Panc1 (cell line): ENCODE measurements at regions not wholly inside any gene's neighbourhood (a gene's known extent, or its start where the extent isn't known, plus 50 kb on each side); places are given as distances from the start of the nearest gene placed in this dataset.

Source experiments
- ATAC-seq: fragments of 200-7000 bp; cut with Tn5 transposase; 2 replicates; pipeline ENCODE4 v1.9.1; 2020; ENCODE audit warnings: mild to moderate bottlenecking, moderate library complexity
- BruUV-seq: library from RNA; stranded (reverse); fragments of 400-500 nt; replicated peaks from 2 replicates; lab custom pipeline; 2021; lab: Mats Ljungman, UMichigan
- CTCF ChIA-PET: fragments of 300-600 bp; sonication (Branson Sonifier 250); formaldehyde crosslinking; loops from one replicate; lab custom pipeline; 2022; ENCODE audit warnings: antibody characterized with exemption; lab: Charles Lee
- POLR2A ChIA-PET: fragments of 300-600 bp; sonication (Branson Sonifier 250); formaldehyde crosslinking; loops from one replicate; lab custom pipeline; 2022; ENCODE audit warnings: antibody characterized with exemption; lab: Charles Lee
- DNase-seq: peaks from one replicate; pipeline ENCODE4 v3.0.0-alpha.2; 2010; ENCODE audit warnings: low read depth, low spot score
- H3K27ac ChIP-seq: 2 replicates; pipeline ENCODE4 v1.5.1; 2011; ENCODE audit warnings: mild to moderate bottlenecking, low read length, inconsistent platforms
- H3K27me3 ChIP-seq: fragments of 200-500 bp; sonication (Bioruptor generic); 2 replicates; pipeline ENCODE4 v1.6.0; 2014; ENCODE audit warnings: low read length, inconsistent platforms; ENCODE audit not compliant: control insufficient read depth, insufficient read depth
- H3K36me3 ChIP-seq: fragments of 200-500 bp; sonication (Bioruptor generic); 2 replicates; pipeline ENCODE4 v1.5.1; 2014; ENCODE audit warnings: inconsistent platforms, mild to moderate bottlenecking, low read length, moderate library complexity; ENCODE audit not compliant: control insufficient read depth, insufficient read depth
- H3K4me1 ChIP-seq: 2 replicates; pipeline ENCODE4 v1.5.1; 2011; ENCODE audit warnings: inconsistent platforms, mild to moderate bottlenecking, low read length, moderate library complexity; ENCODE audit not compliant: control insufficient read depth, insufficient read depth
- H3K4me3 ChIP-seq, 2 experiments: 2 replicates each; pipeline ENCODE4 v1.5.1; 2011 to 2012; ENCODE audit warnings: low read depth in 2 of 2, low read length in 2 of 2, mild to moderate bottlenecking in 2 of 2, inconsistent platforms in 1 of 2, moderate library complexity in 1 of 2
- H3K9me3 ChIP-seq: fragments of 200-500 bp; sonication (Bioruptor generic); 2 replicates; pipeline ENCODE4 v1.5.1; 2014; ENCODE audit warnings: low read depth, mild to moderate bottlenecking, inconsistent platforms, low read length, moderate library complexity; ENCODE audit not compliant: control insufficient read depth, insufficient read depth
- CTCF ChIP-seq: fragments of 450-650 bp; IDR thresholded peaks from 2 replicates; pipeline ENCODE4 v1.5.1; 2017; ENCODE audit warnings: mild to moderate bottlenecking
- POLR2AphosphoS5 ChIP-seq: IDR thresholded peaks from 2 replicates; pipeline ENCODE4 v1.6.1; 2012; ENCODE audit warnings: mild to moderate bottlenecking, low read depth, low read length, moderate library complexity
- SIN3A ChIP-seq: IDR thresholded peaks from 2 replicates; pipeline ENCODE4 v1.6.1; 2012; ENCODE audit warnings: low read depth, mild to moderate bottlenecking, low read length, moderate library complexity, borderline replicate concordance; ENCODE audit not compliant: insufficient read depth
- TCF7L2 ChIP-seq: IDR thresholded peaks from 2 replicates; pipeline ENCODE4 v1.6.1; 2011; ENCODE audit warnings: mild to moderate bottlenecking, low read depth, low read length, inconsistent platforms
- in situ Hi-C: cut with HindIII; loops from 2 replicates; pipeline ENCODE4 v1.10.0; 2016; ENCODE audit warnings: low sequenced_read_pairs, low pct_unique_long_range_greater_than_20kb
- intact Hi-C: fragments of 100-400 bp; cut with micrococcal nuclease; formaldehyde crosslinking; loops from one replicate; pipeline ENCODE4 v1.10.0; 2022; ENCODE audit not compliant: unreplicated experiment
- TF ChIP-seq, protein P1 (sequence below), 2 experiments: IDR thresholded peaks; 2 replicates each; pipeline ENCODE4 v1.6.1; 2011 to 2012; ENCODE audit warnings: low read depth in 2 of 2, control low read depth in 1 of 2, low read length in 1 of 2, mild to moderate bottlenecking in 1 of 2, moderate library complexity in 1 of 2; ENCODE audit not compliant: insufficient read depth in 1 of 2

DNA sequence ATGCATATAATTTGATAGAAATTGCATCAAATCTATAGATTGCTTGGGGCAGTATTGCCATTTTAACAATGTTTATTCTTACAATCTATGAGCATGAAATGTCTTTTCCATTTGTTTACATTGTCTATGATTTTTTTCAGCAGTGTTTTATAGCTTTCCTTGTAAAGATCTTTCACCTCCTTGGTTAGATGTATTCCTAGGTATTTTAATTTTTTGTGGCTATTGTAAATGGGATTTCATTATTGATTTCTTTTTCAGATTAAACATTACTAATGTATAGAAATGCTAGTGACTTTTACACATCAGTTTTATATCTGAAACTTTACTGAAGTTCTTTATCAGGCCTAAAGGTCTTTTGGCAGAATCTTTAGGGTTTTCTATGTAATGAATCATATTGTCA is 237.6 kb upstream of the STAC start:
- CTCF ChIA-PET: no interaction called here
- POLR2A ChIA-PET: no interaction called here
- intact Hi-C loops (no loop called here), in situ Hi-C loops (no loop called here)
- Histone ChIP-seq H3K36me3 (no peaks in the 10 kb centered on the region), H3K27ac (no peak overlapping the region), H3K4me1 (no peaks in the 10 kb centered on the region), H3K27me3 (no peaks in the 10 kb centered on the region), H3K9me3 (no peaks in the 10 kb centered on the region), H3K4me3 (no peak overlapping the region)
- no peak for TF ChIP-seq CTCF
- no peak for TF ChIP-seq SIN3A
- no peak for DNase-seq
- no peak for ATAC-seq
- BruUV-seq: no TSS peak

DNA sequence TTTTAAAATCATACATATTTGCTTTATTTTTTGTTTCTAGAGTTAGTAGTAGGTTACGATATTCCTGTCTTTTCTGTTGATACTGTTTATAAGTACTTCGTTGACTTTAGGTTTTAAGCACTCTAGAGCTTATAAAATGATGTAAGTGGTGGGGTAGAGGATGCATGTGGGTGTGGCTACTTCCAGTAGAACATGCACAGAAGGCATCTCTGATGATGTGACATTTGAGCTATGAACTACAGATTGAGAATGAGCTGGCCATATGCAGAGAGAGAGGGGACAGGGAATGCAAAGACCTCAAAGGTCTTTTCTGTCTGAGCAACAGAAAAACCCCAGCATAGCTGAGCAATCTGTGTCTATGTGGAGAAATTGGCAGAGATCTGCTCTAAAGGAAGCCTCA is 233.9 kb upstream of the STAC start:
- no peak overlapping the region for H3K4me3 ChIP-seq
- in situ Hi-C loops (no loop called here), intact Hi-C loops (no loop called here)
- TF ChIP-seq, protein P1, sequence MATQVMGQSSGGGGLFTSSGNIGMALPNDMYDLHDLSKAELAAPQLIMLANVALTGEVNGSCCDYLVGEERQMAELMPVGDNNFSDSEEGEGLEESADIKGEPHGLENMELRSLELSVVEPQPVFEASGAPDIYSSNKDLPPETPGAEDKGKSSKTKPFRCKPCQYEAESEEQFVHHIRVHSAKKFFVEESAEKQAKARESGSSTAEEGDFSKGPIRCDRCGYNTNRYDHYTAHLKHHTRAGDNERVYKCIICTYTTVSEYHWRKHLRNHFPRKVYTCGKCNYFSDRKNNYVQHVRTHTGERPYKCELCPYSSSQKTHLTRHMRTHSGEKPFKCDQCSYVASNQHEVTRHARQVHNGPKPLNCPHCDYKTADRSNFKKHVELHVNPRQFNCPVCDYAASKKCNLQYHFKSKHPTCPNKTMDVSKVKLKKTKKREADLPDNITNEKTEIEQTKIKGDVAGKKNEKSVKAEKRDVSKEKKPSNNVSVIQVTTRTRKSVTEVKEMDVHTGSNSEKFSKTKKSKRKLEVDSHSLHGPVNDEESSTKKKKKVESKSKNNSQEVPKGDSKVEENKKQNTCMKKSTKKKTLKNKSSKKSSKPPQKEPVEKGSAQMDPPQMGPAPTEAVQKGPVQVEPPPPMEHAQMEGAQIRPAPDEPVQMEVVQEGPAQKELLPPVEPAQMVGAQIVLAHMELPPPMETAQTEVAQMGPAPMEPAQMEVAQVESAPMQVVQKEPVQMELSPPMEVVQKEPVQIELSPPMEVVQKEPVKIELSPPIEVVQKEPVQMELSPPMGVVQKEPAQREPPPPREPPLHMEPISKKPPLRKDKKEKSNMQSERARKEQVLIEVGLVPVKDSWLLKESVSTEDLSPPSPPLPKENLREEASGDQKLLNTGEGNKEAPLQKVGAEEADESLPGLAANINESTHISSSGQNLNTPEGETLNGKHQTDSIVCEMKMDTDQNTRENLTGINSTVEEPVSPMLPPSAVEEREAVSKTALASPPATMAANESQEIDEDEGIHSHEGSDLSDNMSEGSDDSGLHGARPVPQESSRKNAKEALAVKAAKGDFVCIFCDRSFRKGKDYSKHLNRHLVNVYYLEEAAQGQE (IDR thresholded peaks at IDR 0.05; ENCODE audit: insufficient read depth in 1 of 2, low read depth in 2 of 2, low read length in 1 of 2): no peak
- TF ChIP-seq CTCF (no peak), SIN3A (no peak), TCF7L2 (no peak), POLR2AphosphoS5 (no peak)
- no TSS peak for BruUV-seq
- ChIA-PET CTCF (no interaction called here), POLR2A (no interaction called here)
- H3K27ac ChIP-seq: no peak overlapping the region
- no peak for ATAC-seq
- no peaks in the 10 kb centered on the region for H3K27me3 ChIP-seq
- no peak for DNase-seq
- H3K9me3 ChIP-seq: no peaks in the 10 kb centered on the region
- H3K36me3 ChIP-seq: no peaks in the 10 kb centered on the region
- H3K4me1 ChIP-seq: no peaks in the 10 kb centered on the region
